BJ (cell line): ENCODE measurements at regions not wholly inside any gene's neighbourhood (a gene's known extent, or its start where the extent isn't known, plus 50 kb on each side); places are given as distances from the start of the nearest gene placed in this dataset.

Experiments
- CTCF ChIA-PET: fragments of 350-600 bp; formaldehyde crosslinking; extraction: SDS; loops from one replicate; lab custom pipeline; 2021; ENCODE audit warnings: antibody characterized with exemption, inconsistent platforms; lab: Yijun Ruan, JAX
- POLR2A ChIA-PET: fragments of 300-600 bp; sonication (Branson Sonifier 250); formaldehyde crosslinking; extraction: SDS; loops from one replicate; lab custom pipeline; 2021; ENCODE audit warnings: antibody characterized with exemption; lab: Charles Lee
- DNase-seq: peaks from one replicate; pipeline ENCODE4 v3.0.0-alpha.2; 2011; ENCODE audit warnings: low read depth
- H3K27me3 ChIP-seq: 2 replicates; pipeline ENCODE4 v1.6.0; 2011; ENCODE audit warnings: low read length; ENCODE audit not compliant: control insufficient read depth, insufficient read depth
- H3K36me3 ChIP-seq: 2 replicates; pipeline ENCODE4 v1.5.1; 2011; ENCODE audit warnings: low read length; ENCODE audit not compliant: control insufficient read depth, insufficient read depth
- H3K4me3 ChIP-seq: 2 replicates; pipeline ENCODE4 v1.5.1; 2011; ENCODE audit warnings: low read depth, mild to moderate bottlenecking, control low read depth, low read length
- TF ChIP-seq, protein P1 (sequence below): IDR thresholded peaks from 2 replicates; pipeline ENCODE4 v1.5.1; 2011; ENCODE audit warnings: low read depth, mild to moderate bottlenecking, control low read depth, inconsistent platforms, low read length, moderate library complexity; ENCODE audit not compliant: insufficient read depth

DNA sequence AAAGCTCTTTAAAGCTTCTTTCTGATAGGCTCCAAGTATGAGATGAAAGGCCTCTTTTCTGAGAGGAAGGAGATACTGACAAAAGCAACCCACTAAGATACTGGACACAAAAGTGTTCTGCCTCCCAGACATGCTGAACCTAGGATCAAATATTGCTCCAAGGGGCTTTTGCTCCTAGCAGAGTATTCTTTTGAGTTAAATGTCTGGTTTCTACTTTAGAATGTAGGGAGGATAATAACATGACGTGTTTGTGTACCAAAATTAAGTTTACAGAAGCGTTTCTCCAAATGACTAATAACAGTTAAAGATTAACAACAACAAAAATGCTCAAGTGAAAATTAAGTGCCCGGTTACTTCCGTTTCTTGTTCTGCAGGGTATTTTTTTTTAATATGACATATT is 2293.3 kb upstream of the C9orf72 start:
- ChIA-PET POLR2A (no interaction called here), CTCF (no interaction called here)
- Histone ChIP-seq H3K4me3 (no peak overlapping the region), H3K27me3 (no peaks in the 10 kb centered on the region), H3K36me3 (no peaks in the 10 kb centered on the region)
- no peak for DNase-seq
- TF ChIP-seq, protein P1, sequence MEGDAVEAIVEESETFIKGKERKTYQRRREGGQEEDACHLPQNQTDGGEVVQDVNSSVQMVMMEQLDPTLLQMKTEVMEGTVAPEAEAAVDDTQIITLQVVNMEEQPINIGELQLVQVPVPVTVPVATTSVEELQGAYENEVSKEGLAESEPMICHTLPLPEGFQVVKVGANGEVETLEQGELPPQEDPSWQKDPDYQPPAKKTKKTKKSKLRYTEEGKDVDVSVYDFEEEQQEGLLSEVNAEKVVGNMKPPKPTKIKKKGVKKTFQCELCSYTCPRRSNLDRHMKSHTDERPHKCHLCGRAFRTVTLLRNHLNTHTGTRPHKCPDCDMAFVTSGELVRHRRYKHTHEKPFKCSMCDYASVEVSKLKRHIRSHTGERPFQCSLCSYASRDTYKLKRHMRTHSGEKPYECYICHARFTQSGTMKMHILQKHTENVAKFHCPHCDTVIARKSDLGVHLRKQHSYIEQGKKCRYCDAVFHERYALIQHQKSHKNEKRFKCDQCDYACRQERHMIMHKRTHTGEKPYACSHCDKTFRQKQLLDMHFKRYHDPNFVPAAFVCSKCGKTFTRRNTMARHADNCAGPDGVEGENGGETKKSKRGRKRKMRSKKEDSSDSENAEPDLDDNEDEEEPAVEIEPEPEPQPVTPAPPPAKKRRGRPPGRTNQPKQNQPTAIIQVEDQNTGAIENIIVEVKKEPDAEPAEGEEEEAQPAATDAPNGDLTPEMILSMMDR = no peak

DNA sequence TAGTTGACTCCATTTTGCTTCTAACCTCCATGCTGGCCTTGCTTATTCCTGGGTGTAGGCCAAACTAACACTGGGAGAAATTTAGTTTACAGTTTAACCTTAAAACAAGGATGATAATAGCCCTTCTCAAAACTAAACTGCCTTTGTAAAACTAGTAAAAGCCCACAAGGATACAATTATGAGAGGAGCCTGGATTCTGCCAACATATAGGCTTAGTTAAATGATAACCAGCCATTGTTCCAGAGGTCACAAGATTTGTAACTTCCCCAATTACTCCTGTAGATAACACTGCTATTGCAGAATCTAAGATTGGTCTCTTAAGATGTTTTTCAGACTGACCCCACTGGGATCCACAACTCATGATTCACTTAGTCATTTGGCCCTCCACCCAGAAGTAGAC is 2300.3 kb upstream of the C9orf72 start:
- DNase-seq = no peak
- no peaks in the 10 kb centered on the region for H3K27me3 ChIP-seq
- ChIA-PET POLR2A (no interaction called here), CTCF (no interaction called here)
- no peaks in the 10 kb centered on the region for H3K36me3 ChIP-seq
- TF ChIP-seq, protein P1 = no peak
- no peak overlapping the region for H3K4me3 ChIP-seq

DNA sequence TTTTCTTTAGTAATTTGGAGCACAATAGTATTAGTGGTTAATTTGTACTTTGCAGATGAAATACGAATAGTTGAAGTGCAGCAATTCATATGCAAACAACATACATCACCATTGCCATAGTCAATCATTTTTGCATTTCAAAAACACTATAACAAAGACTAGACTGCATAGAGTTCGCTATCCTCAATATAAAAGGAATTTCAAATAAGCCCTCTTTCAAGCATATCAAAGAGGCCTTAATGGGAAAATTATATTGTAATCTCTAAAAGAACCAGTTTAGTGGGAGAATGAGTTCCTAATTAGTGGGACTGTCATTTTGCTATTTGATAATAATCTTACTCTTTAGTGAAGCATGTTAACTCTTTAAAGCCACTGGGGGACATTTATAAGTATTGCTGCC is 2302.3 kb upstream of the C9orf72 start:
- TF ChIP-seq, protein P1 = no peak
- Histone ChIP-seq H3K36me3 (no peaks in the 10 kb centered on the region), H3K27me3 (no peaks in the 10 kb centered on the region), H3K4me3 (no peak overlapping the region)
- POLR2A ChIA-PET = no interaction called here
- CTCF ChIA-PET = no interaction called here
- no peak for DNase-seq

DNA sequence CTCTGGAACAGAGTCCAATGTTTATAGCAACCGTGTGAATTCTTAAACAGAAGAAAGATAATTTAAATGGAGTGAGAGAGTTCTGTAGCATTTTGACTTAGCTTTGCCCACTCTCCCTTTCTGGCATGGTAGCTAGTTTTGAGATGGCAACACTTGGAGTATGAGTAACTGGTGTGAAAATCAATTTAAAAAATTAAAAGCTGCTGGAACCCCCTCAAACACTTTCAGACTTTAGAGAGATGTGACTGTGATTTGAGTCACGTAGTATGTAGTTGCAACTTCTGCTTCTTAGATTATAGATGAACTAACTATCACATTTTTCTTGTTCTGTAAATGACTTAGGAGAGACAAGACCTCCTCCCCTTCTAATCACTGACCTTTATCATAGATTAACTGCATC is 2309.5 kb upstream of the C9orf72 start:
- Histone ChIP-seq H3K27me3 (no peaks in the 10 kb centered on the region), H3K4me3 (no peak overlapping the region), H3K36me3 (no peaks in the 10 kb centered on the region)
- ChIA-PET POLR2A (no interaction called here), CTCF (no interaction called here)
- TF ChIP-seq, protein P1 = no peak
- DNase-seq = no peak

DNA sequence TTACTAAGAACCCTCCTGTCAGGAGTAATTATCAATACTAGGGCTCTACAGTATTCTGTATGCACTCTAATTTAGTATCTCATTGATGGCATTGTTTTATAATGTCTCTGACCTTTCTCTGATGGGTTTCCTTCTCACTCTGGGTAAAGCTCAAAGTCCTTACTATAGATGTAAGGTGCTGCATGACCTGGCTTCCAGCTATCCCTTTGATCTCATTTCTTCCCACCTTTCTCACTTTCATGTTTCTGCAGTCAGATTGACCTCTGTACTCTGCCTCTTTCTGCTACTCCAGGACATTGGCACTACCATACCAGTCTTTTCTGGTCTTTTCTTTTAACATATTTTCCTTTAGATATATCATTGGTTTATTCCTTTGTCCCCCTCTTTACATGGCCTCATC is 2332.8 kb upstream of the C9orf72 start:
- DNase-seq = no peak
- POLR2A ChIA-PET = no interaction called here
- CTCF ChIA-PET = no interaction called here
- H3K36me3 ChIP-seq = no peaks in the 10 kb centered on the region
- no peaks in the 10 kb centered on the region for H3K27me3 ChIP-seq
- H3K4me3 ChIP-seq = no peak overlapping the region
- TF ChIP-seq, protein P1 = no peak
